ENCODE measurements at regions not wholly inside any gene's neighbourhood (a gene's known extent, or its start where the extent isn't known, plus 50 kb on each side); places are given as distances from the start of the nearest gene placed in this dataset.

- Histone ChIP-seq H3K14ac (ENCODE audit: insufficient read length) (no peak overlapping the region), H3K23ac (ENCODE audit: insufficient read length) (no peak overlapping the region), H4K8ac (ENCODE audit: extremely low read depth, insufficient read depth, low read length) (no peak overlapping the region), H4K20me1 (replicated peaks in 1 of 2; ENCODE audit: control insufficient read depth in 1 of 2, insufficient read depth in 2 of 2, low read length in 2 of 2) (no peaks in the 10 kb centered on the region), H3K23me2 (ENCODE audit: low read depth, low read length) (no peaks in the 10 kb centered on the region; the same call in 1 of the 2 replicates), H2BK20ac (ENCODE audit: low read length) (no peak overlapping the region), H3K56ac (replicated peaks; ENCODE audit: insufficient read length, low read depth, low read length) (no peak overlapping the region), H3K9me3 (ENCODE audit: insufficient read depth in 2 of 2, low read depth in 1 of 2, low read length in 1 of 2) (no peaks in the 10 kb centered on the region), H3K4me3 (ENCODE audit: extremely low read depth in 1 of 4, insufficient read depth in 2 of 4, low read depth in 3 of 4, low read length in 4 of 4) (no peak overlapping the region), H3K4me1 (replicated peaks in 1 of 4; ENCODE audit: control insufficient read depth in 3 of 4, insufficient read depth in 4 of 4, low read length in 3 of 4) (no peaks in the 10 kb centered on the region), H3K79me1 (ENCODE audit: low read depth, low read length) (no peaks in the 10 kb centered on the region), H2BK5ac (ENCODE audit: low read depth, low read length) (no peak overlapping the region), H3K4ac (replicated peaks; ENCODE audit: insufficient read length, low read depth, low read length) (no peak overlapping the region), H3K36me3 (ENCODE audit: control insufficient read depth in 2 of 4, insufficient read depth in 4 of 4, low read length in 3 of 4) (no peaks in the 10 kb centered on the region), H3K27me3 (replicated peaks in 1 of 4; ENCODE audit: control insufficient read depth in 3 of 4, extremely low read depth in 1 of 4, insufficient read depth in 3 of 4, low read length in 3 of 4) (no peaks in the 10 kb centered on the region), H3K18ac (ENCODE audit: extremely low read depth, low read length) (no peak overlapping the region), H2BK12ac (ENCODE audit: low read depth, low read length) (no peak overlapping the region), H2BK15ac (ENCODE audit: low read length) (no peak overlapping the region), H2BK120ac (replicated peaks; ENCODE audit: low read depth, low read length) (no peak overlapping the region), H4K5ac (ENCODE audit: insufficient read length, low read depth, low read length) (no peak overlapping the region), H2AK5ac (ENCODE audit: low read depth, low read length) (no peak overlapping the region), H3K79me2 (ENCODE audit: control insufficient read depth in 1 of 2, insufficient read depth in 2 of 2, low read length in 2 of 2) (no peaks in the 10 kb centered on the region), H3K4me2 (ENCODE audit: insufficient read depth in 1 of 2, low read depth in 2 of 2, low read length in 2 of 2) (no peak overlapping the region), H2AFZ (ENCODE audit: low read length) (no peak overlapping the region), H4K91ac (replicated peaks; ENCODE audit: insufficient read length, low read length) (no peak overlapping the region), H3K9ac (replicated peaks in 1 of 4; ENCODE audit: extremely low read depth in 1 of 4, low read depth in 3 of 4, low read length in 3 of 4) (no peak overlapping the region), H3K27ac (ENCODE audit: low read depth, low read length) (no peak overlapping the region)
- WGBS, 2 experiments (ENCODE audit: extremely low coverage in 1 of 2, insufficient coverage in 1 of 2, insufficient read length in 1 of 2, insufficient replicate concordance in 2 of 2, low coverage in 1 of 2, low lambda C conversion rate in 2 of 2, missing lambda C conversion rate in 1 of 2) = 88% methylated on average over 18 of the region's 21 CpGs; no CpG with 5 or more reads in 1 of the 2 experiments
- FAIRE-seq (no peak), DNase-seq (ENCODE audit: low read depth in 1 of 2, low spot score in 2 of 2) (no peak)
- ChIA-PET CTCF (ENCODE audit: partially characterized antibody) (no interaction called here), POLR2A (ENCODE audit: partially characterized antibody) (no interaction called here)
- TF ChIP-seq YY1 (IDR thresholded peaks at IDR 0.05; ENCODE audit: low read depth, low read length) (no peak), HDAC6 (IDR thresholded peaks at IDR 0.05; ENCODE audit: low read depth, low read length) (no peak), EZH2 (IDR thresholded peaks at IDR 0.05; ENCODE audit: low read depth, low read length, severe bottlenecking) (no peak), BRCA1 (IDR thresholded peaks at IDR 0.05; ENCODE audit: low read depth, low read length) (no peak), SIRT6 (IDR thresholded peaks at IDR 0.05; ENCODE audit: low read length) (no peak), NRF1 (IDR thresholded peaks at IDR 0.05; ENCODE audit: low read depth, low read length) (no peak), SP4 (IDR thresholded peaks at IDR 0.05; ENCODE audit: low read length) (no peak), EP300 (IDR thresholded peaks at IDR 0.05; ENCODE audit: borderline replicate concordance in 1 of 2, low read depth in 2 of 2, low read length in 2 of 2) (no peak), CHD1 (IDR thresholded peaks at IDR 0.05; ENCODE audit: low read depth, low read length) (no peak), TBP (IDR thresholded peaks at IDR 0.05; ENCODE audit: low read depth, low read length) (no peak), FOSL1 (IDR thresholded peaks at IDR 0.05; ENCODE audit: insufficient read depth, low read depth, low read length) (no peak), ZNF274 (IDR thresholded peaks at IDR 0.05; ENCODE audit: borderline replicate concordance, extremely low read depth, low read length) (no peak), SP1 (IDR thresholded peaks at IDR 0.05; ENCODE audit: low read depth, low read length) (no peak), CREB1 (IDR thresholded peaks at IDR 0.05) (no peak), SIX5 (IDR thresholded peaks at IDR 0.05; ENCODE audit: low read depth, low read length) (no peak), MAX (IDR thresholded peaks at IDR 0.05) (no peak)
Measured at GRCh38 chr12:131459773-131460365, 251.0 kb upstream of the SFSWAP start.

Data from H1 (cell line).